Breast epithelium (tissue), 3 donors: ENCODE measurements at regions not wholly inside any gene's neighbourhood (a gene's known extent, or its start where the extent isn't known, plus 50 kb on each side); places are given as distances from the start of the nearest gene placed in this dataset.

Experiments
- POLR2AphosphoS5 ChIP-seq, 3 donors: sonication (generic); formaldehyde crosslinking; IDR thresholded peaks; one replicate each; pipeline ENCODE4 v1.6.1; 2017; ENCODE audit warnings: antibody characterized with exemption in 3 of 3
- TF ChIP-seq, protein P1 (sequence below), 3 donors: fragments of 450-650 bp; IDR thresholded peaks; one replicate each; pipeline ENCODE4 v1.5.1; 2016 to 2017; ENCODE audit warnings: antibody characterized with exemption in 3 of 3, mild to moderate bottlenecking in 3 of 3, moderate library complexity in 3 of 3

- TF ChIP-seq, protein P1, sequence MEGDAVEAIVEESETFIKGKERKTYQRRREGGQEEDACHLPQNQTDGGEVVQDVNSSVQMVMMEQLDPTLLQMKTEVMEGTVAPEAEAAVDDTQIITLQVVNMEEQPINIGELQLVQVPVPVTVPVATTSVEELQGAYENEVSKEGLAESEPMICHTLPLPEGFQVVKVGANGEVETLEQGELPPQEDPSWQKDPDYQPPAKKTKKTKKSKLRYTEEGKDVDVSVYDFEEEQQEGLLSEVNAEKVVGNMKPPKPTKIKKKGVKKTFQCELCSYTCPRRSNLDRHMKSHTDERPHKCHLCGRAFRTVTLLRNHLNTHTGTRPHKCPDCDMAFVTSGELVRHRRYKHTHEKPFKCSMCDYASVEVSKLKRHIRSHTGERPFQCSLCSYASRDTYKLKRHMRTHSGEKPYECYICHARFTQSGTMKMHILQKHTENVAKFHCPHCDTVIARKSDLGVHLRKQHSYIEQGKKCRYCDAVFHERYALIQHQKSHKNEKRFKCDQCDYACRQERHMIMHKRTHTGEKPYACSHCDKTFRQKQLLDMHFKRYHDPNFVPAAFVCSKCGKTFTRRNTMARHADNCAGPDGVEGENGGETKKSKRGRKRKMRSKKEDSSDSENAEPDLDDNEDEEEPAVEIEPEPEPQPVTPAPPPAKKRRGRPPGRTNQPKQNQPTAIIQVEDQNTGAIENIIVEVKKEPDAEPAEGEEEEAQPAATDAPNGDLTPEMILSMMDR (IDR thresholded peaks at IDR 0.05): no peak
- no peak for TF ChIP-seq POLR2AphosphoS5 (IDR thresholded peaks at IDR 0.05)
Measured at GRCh38 chr5:158525663-158526062, 574.1 kb downstream of the EBF1 start.
